IPS-NIHi7 (cell line): ENCODE measurements at regions not wholly inside any gene's neighbourhood (a gene's known extent, or its start where the extent isn't known, plus 50 kb on each side); places are given as distances from the start of the nearest gene placed in this dataset.
A peak's percentile ranks its signal among the peaks of the same experiment; 100 is the strongest.

Experiments
- DNase-seq: peaks from one replicate; pipeline ENCODE4 v3.0.0; 2012; ENCODE audit warnings: mixed read lengths; ENCODE audit errors: extremely low spot score

- peak; percentile 97 for DNase-seq
Measured at GRCh38 chr5:107808671-107809137, 138.0 kb upstream of the EFNA5 start.

- no peak for DNase-seq
Measured at GRCh38 chr5:107807431-107807830, 136.7 kb upstream of the EFNA5 start.

- no peak for DNase-seq
Measured at GRCh38 chr5:107806705-107807104, 136.0 kb upstream of the EFNA5 start.

GRCh38 chr5:107806271-107806670 is 135.5 kb upstream of the EFNA5 start:
- DNase-seq, result no peak

- DNase-seq, result no peak
Measured at GRCh38 chr5:107805824-107806223, 135.1 kb upstream of the EFNA5 start.

- DNase-seq, result no peak
Measured at GRCh38 chr5:107805166-107805565, 134.4 kb upstream of the EFNA5 start.

- DNase-seq, result no peak
Measured at GRCh38 chr5:107803728-107804127, 133.0 kb upstream of the EFNA5 start.

GRCh38 chr5:107801061-107801460 is 130.3 kb upstream of the EFNA5 start:
- no peak for DNase-seq

- DNase-seq, result no peak
Measured at GRCh38 chr5:107799306-107799705, 128.6 kb upstream of the EFNA5 start.

- DNase-seq, result no peak
Measured at GRCh38 chr5:107796797-107797196, 126.1 kb upstream of the EFNA5 start.

GRCh38 chr5:107794741-107795140 is 124.0 kb upstream of the EFNA5 start:
- no peak for DNase-seq

- no peak for DNase-seq
Measured at GRCh38 chr5:107792940-107793339, 122.2 kb upstream of the EFNA5 start.

GRCh38 chr5:107790671-107791070 is 119.9 kb upstream of the EFNA5 start:
- no peak for DNase-seq

GRCh38 chr5:107786424-107786823 is 115.7 kb upstream of the EFNA5 start:
- DNase-seq, result no peak

GRCh38 chr5:107783551-107783950 is 112.8 kb upstream of the EFNA5 start:
- DNase-seq, result no peak

GRCh38 chr5:107782561-107783169 is 111.9 kb upstream of the EFNA5 start:
- DNase-seq, result no peak

GRCh38 chr5:107781451-107781850 is 110.7 kb upstream of the EFNA5 start:
- no peak for DNase-seq

- no peak for DNase-seq
Measured at GRCh38 chr5:107779437-107779836, 108.7 kb upstream of the EFNA5 start.

- DNase-seq, result no peak
Measured at GRCh38 chr5:107778647-107779046, 107.9 kb upstream of the EFNA5 start.

GRCh38 chr5:107776922-107777740 is 106.4 kb upstream of the EFNA5 start:
- no peak for DNase-seq

GRCh38 chr5:107776506-107776905 is 105.8 kb upstream of the EFNA5 start:
- no peak for DNase-seq

GRCh38 chr5:107774316-107774715 is 103.6 kb upstream of the EFNA5 start:
- DNase-seq, result no peak

GRCh38 chr5:107773479-107773878 is 102.7 kb upstream of the EFNA5 start:
- DNase-seq, result no peak
